ENCODE measurements at regions not wholly inside any gene's neighbourhood (a gene's known extent, or its start where the extent isn't known, plus 50 kb on each side); places are given as distances from the start of the nearest gene placed in this dataset.

- H3K4me3 ChIP-seq: no peak overlapping the region
- intact Hi-C loops (cut with DNase I): no loop called here
- TF ChIP-seq CTCF (IDR thresholded peaks at IDR 0.05): no peak
- 48 to 56% methylated on average over 2 of the region's 2 CpGs for WGBS, 2 donors
- H3K27ac ChIP-seq: no peak overlapping the region
- H3K27me3 ChIP-seq: no peaks in the 10 kb centered on the region
- H3K36me3 ChIP-seq: no peaks in the 10 kb centered on the region
- DNase-seq (no peak), ATAC-seq (peak in 2 of 8 donors; percentile 62 to 72)
- peaks cover 0 to 17% (median 0%) of the 10 kb centered on the region in 11 donors for H3K9me3 ChIP-seq
- peaks cover 0 to 8% (median 0%) of the 10 kb centered on the region in 9 donors for H3K4me1 ChIP-seq
Measured at GRCh38 chr13:76609643-76610042, 276.6 kb downstream of the KCTD12 start.

DNA sequence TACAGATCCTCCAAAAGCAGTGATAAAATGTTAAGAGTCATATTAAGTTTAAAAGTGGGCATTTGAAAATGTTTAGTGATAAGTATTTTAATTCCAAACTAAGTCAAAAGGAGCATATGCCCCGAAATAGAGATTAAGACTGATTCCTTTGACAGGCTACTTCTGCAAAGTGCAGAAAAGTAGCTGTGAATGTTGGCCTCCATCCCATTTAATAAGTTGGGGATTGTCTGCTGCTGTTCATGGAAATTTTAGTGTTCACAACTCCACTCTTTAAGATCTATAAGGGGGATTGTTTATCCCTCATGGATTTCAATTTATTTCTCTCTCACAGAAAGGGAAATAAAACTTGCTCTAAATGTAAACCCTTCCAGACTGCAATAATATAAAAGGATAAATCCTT is 278.3 kb downstream of the KCTD12 start:
- H3K27me3 ChIP-seq: no peaks in the 10 kb centered on the region
- no peak for DNase-seq
- intact Hi-C loops (cut with DNase I): no loop called here
- no peak for TF ChIP-seq CTCF (IDR thresholded peaks at IDR 0.05)
- no peaks in the 10 kb centered on the region for H3K36me3 ChIP-seq
- peaks cover 0 to 17% (median 0%) of the 10 kb centered on the region in 11 donors for H3K9me3 ChIP-seq
- H3K4me1 ChIP-seq: peaks cover 0 to 8% (median 0%) of the 10 kb centered on the region in 9 donors
- H3K4me3 ChIP-seq: no peak overlapping the region
- 36 to 42% methylated on average over 1 of the region's 1 CpG for WGBS, 2 donors
- ATAC-seq: no peak
- no peak overlapping the region for H3K27ac ChIP-seq

GRCh38 chr13:76600081-76600480 is 286.1 kb downstream of the KCTD12 start:
- TF ChIP-seq CTCF (IDR thresholded peaks at IDR 0.05): no peak
- H3K4me3 ChIP-seq: no peak overlapping the region
- intact Hi-C loops (cut with DNase I): no loop called here
- no peak for ATAC-seq
- no peak overlapping the region for H3K27ac ChIP-seq
- H3K36me3 ChIP-seq: no peaks in the 10 kb centered on the region
- H3K27me3 ChIP-seq: no peaks in the 10 kb centered on the region
- H3K9me3 ChIP-seq: no peaks in the 10 kb centered on the region
- H3K4me1 ChIP-seq: peaks cover 0 to 11% (median 0%) of the 10 kb centered on the region in 9 donors
- no peak for DNase-seq

DNA sequence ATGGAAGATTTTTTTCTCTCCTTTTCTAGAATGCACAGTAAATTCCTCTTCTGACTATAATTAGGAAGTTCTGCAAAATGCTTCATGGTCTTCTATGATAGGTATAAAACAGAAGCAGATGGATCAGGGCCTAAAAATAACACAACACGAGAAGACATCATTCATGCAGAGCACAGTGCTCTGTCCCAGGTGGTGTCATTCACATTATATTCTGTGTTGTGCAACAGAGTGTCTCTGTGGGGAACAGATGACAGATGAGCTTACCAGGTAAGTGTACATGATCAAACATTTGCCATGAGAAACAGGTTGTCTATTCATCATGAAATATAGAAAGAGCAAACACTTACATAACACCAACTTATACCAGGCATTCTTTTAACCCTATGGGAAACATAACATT is 288.3 kb downstream of the KCTD12 start:
- intact Hi-C loops (cut with DNase I): no loop called here
- no peak for TF ChIP-seq CTCF (IDR thresholded peaks at IDR 0.05)
- Histone ChIP-seq H3K36me3 (no peaks in the 10 kb centered on the region), H3K4me1 (peaks cover 0 to 11% (median 0%) of the 10 kb centered on the region in 9 donors), H3K4me3 (no peak overlapping the region), H3K27ac (no peak overlapping the region), H3K27me3 (no peaks in the 10 kb centered on the region), H3K9me3 (peaks cover 0 to 7% (median 0%) of the 10 kb centered on the region in 11 donors)
- DNase-seq (no peak), ATAC-seq (no peak)
- whole genome bisulfite sequencing, 2 donors: 50 to 72% methylated on average over 1 of the region's 1 CpG
